Muscle layer of duodenum (tissue), 2 donors: ENCODE measurements at regions not wholly inside any gene's neighbourhood (a gene's known extent, or its start where the extent isn't known, plus 50 kb on each side); places are given as distances from the start of the nearest gene placed in this dataset.

Experiments
- H3K27ac ChIP-seq: one replicate; pipeline ENCODE4 v1.7.0; 2013; ENCODE audit warnings: mild to moderate bottlenecking, low read length
- H3K27me3 ChIP-seq: one replicate; pipeline ENCODE4 v1.7.0; 2013; ENCODE audit warnings: low read depth, mild to moderate bottlenecking, control low read depth, low read length
- H3K36me3 ChIP-seq, 2 donors: one replicate each; pipeline ENCODE4 v1.7.0; 2013; ENCODE audit warnings: low read length in 2 of 2, control low read depth in 1 of 2, mild to moderate bottlenecking in 1 of 2; ENCODE audit not compliant: insufficient read depth in 2 of 2, control insufficient read depth in 1 of 2
- H3K4me1 ChIP-seq, 2 donors: one replicate each; pipeline ENCODE4 v1.7.0; 2013; ENCODE audit warnings: low read length in 2 of 2, mild to moderate bottlenecking in 2 of 2, control low read depth in 1 of 2, moderate library complexity in 1 of 2; ENCODE audit not compliant: insufficient read depth in 2 of 2, control insufficient read depth in 1 of 2
- H3K4me3 ChIP-seq, 2 donors: one replicate each; pipeline ENCODE4 v1.7.0; 2013; ENCODE audit warnings: low read length in 2 of 2, low read depth in 1 of 2, mild to moderate bottlenecking in 1 of 2
- H3K9me3 ChIP-seq, 2 donors: one replicate each; pipeline ENCODE4 v1.7.0; 2013; ENCODE audit warnings: low read length in 2 of 2, control low read depth in 1 of 2, mild to moderate bottlenecking in 1 of 2; ENCODE audit not compliant: control insufficient read depth in 1 of 2
- donor health status: healthy.

GRCh38 chr13:90382425-90382824 lies 965.1 kb upstream of the MIR17HG start:
- no peaks in the 10 kb centered on the region for H3K9me3 ChIP-seq
- H3K4me1 ChIP-seq, result no peaks in the 10 kb centered on the region
- H3K27ac ChIP-seq, result no peak overlapping the region
- no peaks in the 10 kb centered on the region for H3K36me3 ChIP-seq
- no peak overlapping the region for H3K4me3 ChIP-seq
- H3K27me3 ChIP-seq, result no peaks in the 10 kb centered on the region

GRCh38 chr13:90385781-90386489 lies 961.6 kb upstream of the MIR17HG start:
- Histone ChIP-seq H3K27me3 (no peaks in the 10 kb centered on the region), H3K27ac (no peak overlapping the region), H3K4me3 (no peak overlapping the region), H3K36me3 (no peaks in the 10 kb centered on the region), H3K9me3 (peaks cover 0 to 7% of the 10 kb centered on the region in 2 donors), H3K4me1 (no peaks in the 10 kb centered on the region)

- H3K27me3 ChIP-seq, result no peaks in the 10 kb centered on the region
- H3K9me3 ChIP-seq, result peaks cover 0 to 7% of the 10 kb centered on the region in 2 donors
- no peak overlapping the region for H3K27ac ChIP-seq
- H3K4me3 ChIP-seq, result no peak overlapping the region
- no peaks in the 10 kb centered on the region for H3K36me3 ChIP-seq
- H3K4me1 ChIP-seq, result no peaks in the 10 kb centered on the region
Measured at GRCh38 chr13:90388887-90389452, 958.5 kb upstream of the MIR17HG start.

- H3K27ac ChIP-seq, result no peak overlapping the region
- peaks cover 0 to 7% of the 10 kb centered on the region in 2 donors for H3K9me3 ChIP-seq
- H3K36me3 ChIP-seq, result no peaks in the 10 kb centered on the region
- no peaks in the 10 kb centered on the region for H3K27me3 ChIP-seq
- no peaks in the 10 kb centered on the region for H3K4me1 ChIP-seq
- H3K4me3 ChIP-seq, result no peak overlapping the region
Measured at GRCh38 chr13:90389537-90389936, 958.0 kb upstream of the MIR17HG start.

GRCh38 chr13:90393408-90393807 lies 954.1 kb upstream of the MIR17HG start:
- no peak overlapping the region for H3K27ac ChIP-seq
- H3K4me1 ChIP-seq, result no peaks in the 10 kb centered on the region
- no peaks in the 10 kb centered on the region for H3K36me3 ChIP-seq
- H3K27me3 ChIP-seq, result no peaks in the 10 kb centered on the region
- no peak overlapping the region for H3K4me3 ChIP-seq
- H3K9me3 ChIP-seq, result peaks cover 0 to 7% of the 10 kb centered on the region in 2 donors

- Histone ChIP-seq H3K9me3 (peaks cover 5% of the 10 kb centered on the region in 2 donors), H3K27me3 (no peaks in the 10 kb centered on the region), H3K4me3 (no peak overlapping the region), H3K36me3 (no peaks in the 10 kb centered on the region), H3K27ac (no peak overlapping the region), H3K4me1 (no peaks in the 10 kb centered on the region)
Measured at GRCh38 chr13:90395348-90395747, 952.1 kb upstream of the MIR17HG start.

GRCh38 chr13:90395846-90396245 lies 951.6 kb upstream of the MIR17HG start:
- Histone ChIP-seq H3K36me3 (no peaks in the 10 kb centered on the region), H3K27ac (no peak overlapping the region), H3K4me3 (no peak overlapping the region), H3K4me1 (no peaks in the 10 kb centered on the region), H3K27me3 (no peaks in the 10 kb centered on the region), H3K9me3 (peaks cover 5% of the 10 kb centered on the region in 2 donors)

- H3K4me1 ChIP-seq, result no peaks in the 10 kb centered on the region
- peaks cover 5% of the 10 kb centered on the region in 2 donors for H3K9me3 ChIP-seq
- no peaks in the 10 kb centered on the region for H3K27me3 ChIP-seq
- no peaks in the 10 kb centered on the region for H3K36me3 ChIP-seq
- H3K27ac ChIP-seq, result no peak overlapping the region
- no peak overlapping the region for H3K4me3 ChIP-seq
Measured at GRCh38 chr13:90396266-90396665, 951.2 kb upstream of the MIR17HG start.

GRCh38 chr13:90397503-90397902 lies 950.0 kb upstream of the MIR17HG start:
- H3K36me3 ChIP-seq, result no peaks in the 10 kb centered on the region
- H3K27me3 ChIP-seq, result no peaks in the 10 kb centered on the region
- no peak overlapping the region for H3K27ac ChIP-seq
- peaks cover 5% of the 10 kb centered on the region in 2 donors for H3K9me3 ChIP-seq
- no peak overlapping the region for H3K4me3 ChIP-seq
- no peaks in the 10 kb centered on the region for H3K4me1 ChIP-seq

GRCh38 chr13:90400372-90400771 lies 947.1 kb upstream of the MIR17HG start:
- Histone ChIP-seq H3K36me3 (no peaks in the 10 kb centered on the region), H3K9me3 (peaks cover 5% of the 10 kb centered on the region in 2 donors), H3K27me3 (no peaks in the 10 kb centered on the region), H3K4me1 (no peaks in the 10 kb centered on the region), H3K27ac (no peak overlapping the region), H3K4me3 (no peak overlapping the region)

GRCh38 chr13:90401150-90401549 lies 946.3 kb upstream of the MIR17HG start:
- Histone ChIP-seq H3K9me3 (peaks cover 5% of the 10 kb centered on the region in 2 donors), H3K4me1 (no peaks in the 10 kb centered on the region), H3K36me3 (no peaks in the 10 kb centered on the region), H3K27me3 (no peaks in the 10 kb centered on the region), H3K4me3 (no peak overlapping the region), H3K27ac (no peak overlapping the region)

- Histone ChIP-seq H3K4me1 (no peaks in the 10 kb centered on the region), H3K36me3 (no peaks in the 10 kb centered on the region), H3K4me3 (no peak overlapping the region), H3K27ac (no peak overlapping the region), H3K27me3 (no peaks in the 10 kb centered on the region), H3K9me3 (peaks cover 5% of the 10 kb centered on the region in 2 donors)
Measured at GRCh38 chr13:90402102-90402501, 945.4 kb upstream of the MIR17HG start.
